NCI-H1694 (cell line): ENCODE measurements at regions not wholly inside any gene's neighbourhood (a gene's known extent, or its start where the extent isn't known, plus 50 kb on each side); places are given as distances from the start of the nearest gene placed in this dataset.
"Not testable (repeated sequence)": the region's sequence is repeated elsewhere in the genome, so short reads cannot be mapped to it uniquely, and the experiment has no call there.

Experiments used
- DNase-seq: peaks from one replicate; lab custom pipeline; 2025; lab: John Stamatoyannopoulos, UW

DNA sequence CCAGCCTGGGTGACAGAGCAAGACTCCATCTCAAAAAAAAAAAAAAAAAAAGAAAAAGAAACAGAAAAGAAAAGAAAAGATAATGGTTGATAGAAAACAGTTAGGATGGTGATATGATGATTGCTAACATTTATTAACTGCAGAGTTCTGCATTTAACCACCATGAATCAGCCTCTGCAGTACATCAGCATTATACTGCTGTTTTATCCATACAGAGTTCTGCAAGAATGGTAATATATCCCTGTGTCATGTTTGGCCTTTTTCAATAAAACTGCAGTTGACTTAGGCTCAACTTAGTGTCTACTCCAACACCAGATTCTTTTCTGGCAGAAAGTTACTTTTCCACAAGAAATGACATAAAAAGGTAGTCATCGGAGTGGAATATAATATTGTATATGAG, 62.6 kb downstream of the DUSP6 start:
- DNase-seq, result no peak

GRCh38 chr12:89288959-89289358, 63.3 kb downstream of the DUSP6 start:
- no peak for DNase-seq

- no peak for DNase-seq
These were observed 65.8 kb downstream of the DUSP6 start for GRCh38 chr12:89286501-89286900.

GRCh38 chr12:89281539-89281867, 70.8 kb downstream of the DUSP6 start:
- no peak for DNase-seq

GRCh38 chr12:89280833-89281538, 71.3 kb downstream of the DUSP6 start:
- DNase-seq, result no peak

DNA sequence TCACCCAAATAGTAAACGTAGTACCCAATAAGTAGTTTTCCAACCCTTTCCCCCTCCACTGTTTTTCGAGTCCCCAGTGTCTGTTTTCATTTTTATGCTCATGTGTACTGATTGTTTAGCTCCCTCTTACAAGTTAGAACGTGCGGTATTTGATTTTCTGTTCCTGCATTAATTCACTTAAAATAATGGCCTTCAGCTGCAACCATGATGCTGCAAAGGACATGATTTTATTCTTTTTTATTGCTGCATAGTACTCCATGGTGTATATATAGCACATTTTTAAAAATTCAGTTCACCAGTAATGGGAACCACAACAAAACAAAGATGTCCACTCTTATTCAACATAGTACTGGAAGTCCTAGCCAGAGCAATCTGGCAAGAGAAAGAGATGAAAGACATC, 72.8 kb downstream of the DUSP6 start:
- no peak for DNase-seq

- DNase-seq, result no peak
These were observed 73.4 kb downstream of the DUSP6 start for GRCh38 chr12:89278862-89279261.

DNA sequence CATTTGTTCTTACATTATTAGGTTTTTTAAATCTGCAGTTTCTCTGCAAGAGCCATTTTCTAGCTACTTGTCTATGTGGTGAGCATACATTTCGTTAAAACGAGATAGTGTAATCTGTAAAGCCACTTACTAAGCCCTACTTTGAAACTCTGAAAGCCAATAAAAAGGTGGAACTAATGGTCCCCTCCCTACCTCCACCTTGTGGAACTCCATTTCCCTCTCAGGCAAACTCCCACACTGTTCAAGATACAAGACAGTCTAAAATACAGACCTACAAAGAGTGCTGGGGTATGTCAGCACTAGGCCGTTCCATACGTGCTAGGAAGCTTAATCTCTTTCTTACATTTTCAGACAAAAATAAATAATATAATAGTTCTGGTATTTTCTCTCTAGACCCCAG, 74.1 kb downstream of the DUSP6 start:
- no peak for DNase-seq

DNA sequence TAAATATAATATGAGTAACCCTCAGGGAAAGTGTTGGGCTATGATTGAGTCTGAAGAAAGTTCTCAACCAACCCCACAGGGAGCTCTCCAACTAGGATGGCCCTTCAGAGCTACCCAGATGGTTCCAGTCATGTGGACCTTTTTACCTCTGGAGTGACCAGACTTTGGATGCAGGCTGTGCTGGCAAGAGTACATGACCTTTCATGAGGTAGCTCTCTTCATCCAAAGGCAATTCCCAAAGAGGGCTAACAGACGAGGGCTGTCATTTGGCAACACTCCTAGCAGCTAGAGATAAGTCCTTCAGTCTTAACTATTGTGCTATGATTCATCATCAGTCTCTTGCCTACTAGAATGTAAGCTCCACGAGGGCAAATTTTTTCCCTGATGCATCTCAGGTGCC, 75.4 kb downstream of the DUSP6 start:
- DNase-seq, result no peak

DNA sequence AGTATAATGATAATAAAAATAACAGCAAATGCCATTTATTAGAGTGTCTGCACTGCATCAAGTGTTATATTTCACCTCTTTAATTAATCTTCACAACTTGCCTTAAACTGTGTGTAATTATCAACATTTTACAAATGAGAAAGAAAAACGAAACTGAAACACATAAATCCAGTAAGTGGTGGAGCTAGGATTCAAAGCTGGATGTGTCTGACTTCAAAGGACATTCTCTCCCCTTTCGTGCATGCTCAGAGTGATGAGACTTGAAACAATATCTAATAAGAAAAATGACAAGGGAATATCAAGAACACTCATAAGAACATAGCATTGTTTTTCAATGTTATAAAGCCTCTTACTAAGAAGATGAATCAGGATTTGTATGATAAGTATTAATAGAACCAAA, 78.8 kb downstream of the DUSP6 start:
- no peak for DNase-seq

- DNase-seq, result no peak
These were observed 81.8 kb downstream of the DUSP6 start for GRCh38 chr12:89270548-89270947.

- DNase-seq, result no peak
These were observed 83.1 kb downstream of the DUSP6 start for GRCh38 chr12:89269174-89269573.

DNA sequence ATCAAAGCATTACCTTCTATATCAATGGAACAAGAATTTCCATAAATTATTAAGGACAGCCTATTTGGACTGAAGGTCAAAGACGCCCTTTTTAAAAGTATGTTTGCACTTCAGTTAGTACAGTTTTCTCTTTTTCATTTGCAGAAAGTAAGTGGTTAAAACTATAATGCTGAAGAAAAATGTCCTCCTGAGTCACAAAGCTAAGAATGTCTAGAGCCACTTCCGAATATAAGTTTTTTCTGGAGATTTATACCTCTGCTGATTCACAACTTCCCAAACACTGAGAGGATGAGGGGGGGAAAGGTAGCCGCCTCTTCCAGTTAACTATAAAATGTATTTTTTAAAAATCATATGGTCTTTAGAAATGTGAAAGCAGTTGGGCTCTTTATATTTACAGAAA, 84.9 kb downstream of the DUSP6 start:
- DNase-seq, result no peak

DNA sequence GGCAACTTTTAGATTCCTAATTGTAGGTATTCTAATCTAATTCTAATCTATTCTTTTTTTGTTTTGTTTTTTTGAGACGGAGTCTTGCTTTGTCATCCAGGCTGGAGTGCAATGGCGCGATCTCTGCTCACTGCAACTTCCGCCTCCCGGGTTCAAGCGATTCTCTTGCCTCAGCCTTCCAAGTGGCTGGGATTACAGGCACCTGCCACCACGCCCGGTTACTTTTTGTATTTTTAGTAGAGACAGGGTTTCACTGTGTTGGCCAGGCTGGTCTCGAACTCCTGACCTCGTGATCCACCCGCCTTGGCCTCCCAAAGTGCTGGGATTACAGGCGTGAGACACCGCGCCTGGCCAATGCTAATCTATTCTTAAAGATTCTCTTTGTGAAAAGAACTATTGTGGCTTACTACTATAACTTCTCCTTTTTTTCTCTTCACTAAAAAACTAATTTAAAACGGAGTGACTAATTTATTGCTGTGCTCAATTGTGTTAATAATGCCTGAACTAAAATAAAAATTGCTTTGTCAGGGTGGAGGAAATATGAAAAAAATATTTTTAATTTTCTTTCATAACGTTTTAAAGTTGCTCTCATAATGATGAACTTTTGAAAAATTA, 85.6 kb downstream of the DUSP6 start:
- DNase-seq, result not testable (repeated sequence)

DNA sequence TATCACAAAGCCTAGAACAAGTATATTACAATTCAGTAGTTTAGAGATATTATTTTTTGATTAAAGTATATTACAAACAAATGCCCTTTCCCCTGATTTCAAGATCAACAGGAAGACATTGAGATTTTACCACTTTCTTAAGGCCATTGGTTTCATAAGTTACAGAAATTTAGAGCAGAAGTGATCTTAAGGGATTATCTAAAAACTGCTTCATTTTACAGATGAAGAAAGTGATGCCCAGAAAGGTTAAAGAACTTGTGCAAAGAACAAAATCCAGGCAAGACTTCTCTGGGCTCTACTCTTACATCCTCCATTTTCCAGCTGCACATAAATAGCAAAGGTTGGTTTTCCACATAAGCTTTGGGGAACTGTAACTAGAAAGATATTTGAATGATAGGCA, 87.5 kb downstream of the DUSP6 start:
- no peak for DNase-seq

DNA sequence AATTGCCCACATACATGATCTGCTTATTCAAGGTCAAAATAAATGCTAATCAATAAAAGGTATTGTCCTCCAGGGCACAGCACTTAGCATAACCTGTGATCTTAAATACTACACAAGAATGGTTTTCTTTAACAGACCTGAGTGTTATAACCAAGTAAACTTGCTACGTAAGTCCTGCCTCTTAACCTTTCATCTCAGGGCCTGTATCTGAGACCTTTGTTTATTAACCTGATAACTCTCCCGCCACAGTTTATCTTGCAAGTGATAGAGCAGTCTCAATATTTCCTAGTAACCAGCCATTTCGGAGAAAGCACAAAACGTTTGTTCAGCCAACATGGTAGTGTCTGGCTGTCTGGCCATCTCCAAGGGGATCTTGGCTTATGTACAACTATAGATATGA, 88.4 kb downstream of the DUSP6 start:
- DNase-seq, result no peak

GRCh38 chr12:89262855-89263552, 89.3 kb downstream of the DUSP6 start:
- DNase-seq, result no peak

GRCh38 chr12:89261982-89262381, 90.3 kb downstream of the DUSP6 start:
- no peak for DNase-seq

GRCh38 chr12:89260841-89261637, 91.3 kb downstream of the DUSP6 start:
- DNase-seq, result no peak

- no peak for DNase-seq
These were observed 92.5 kb downstream of the DUSP6 start for GRCh38 chr12:89259821-89260220.

- DNase-seq, result no peak
These were observed 93.9 kb downstream of the DUSP6 start for GRCh38 chr12:89258240-89258969.

- DNase-seq, result no peak
These were observed 95.0 kb downstream of the DUSP6 start for GRCh38 chr12:89257340-89257739.
